ENCODE measurements at regions not wholly inside any gene's neighbourhood (a gene's known extent, or its start where the extent isn't known, plus 50 kb on each side); places are given as distances from the start of the nearest gene placed in this dataset.

DNA sequence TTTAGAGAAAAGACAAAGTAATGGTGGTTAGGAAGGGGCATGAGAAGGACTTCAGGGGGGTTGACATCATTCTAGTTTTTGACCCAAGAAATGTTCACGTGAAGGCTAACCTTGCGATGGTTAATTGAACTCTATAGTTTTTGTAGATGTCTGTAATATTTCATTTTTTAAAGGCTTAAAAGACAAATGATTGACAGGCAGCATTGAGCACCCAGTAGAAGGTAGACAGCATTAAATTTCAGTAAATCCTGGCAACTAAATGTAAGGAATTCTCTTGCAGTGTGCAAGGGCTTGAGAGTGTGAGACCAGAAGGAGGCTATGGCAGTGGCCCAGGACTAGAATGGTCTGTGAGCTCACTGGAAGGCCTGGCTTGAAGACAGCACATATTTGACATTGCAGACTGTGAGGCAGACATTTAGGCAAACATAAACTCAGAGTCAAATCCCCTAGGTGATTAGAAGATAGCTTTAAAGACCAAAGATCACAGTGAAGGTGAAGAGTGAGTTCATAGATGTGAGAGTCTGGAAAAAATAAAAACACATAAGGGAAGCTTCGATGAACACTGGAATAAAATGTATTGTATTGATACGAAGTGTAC is 100.1 kb upstream of the MAP4K4 start:
- TF ChIP-seq, protein P1, sequence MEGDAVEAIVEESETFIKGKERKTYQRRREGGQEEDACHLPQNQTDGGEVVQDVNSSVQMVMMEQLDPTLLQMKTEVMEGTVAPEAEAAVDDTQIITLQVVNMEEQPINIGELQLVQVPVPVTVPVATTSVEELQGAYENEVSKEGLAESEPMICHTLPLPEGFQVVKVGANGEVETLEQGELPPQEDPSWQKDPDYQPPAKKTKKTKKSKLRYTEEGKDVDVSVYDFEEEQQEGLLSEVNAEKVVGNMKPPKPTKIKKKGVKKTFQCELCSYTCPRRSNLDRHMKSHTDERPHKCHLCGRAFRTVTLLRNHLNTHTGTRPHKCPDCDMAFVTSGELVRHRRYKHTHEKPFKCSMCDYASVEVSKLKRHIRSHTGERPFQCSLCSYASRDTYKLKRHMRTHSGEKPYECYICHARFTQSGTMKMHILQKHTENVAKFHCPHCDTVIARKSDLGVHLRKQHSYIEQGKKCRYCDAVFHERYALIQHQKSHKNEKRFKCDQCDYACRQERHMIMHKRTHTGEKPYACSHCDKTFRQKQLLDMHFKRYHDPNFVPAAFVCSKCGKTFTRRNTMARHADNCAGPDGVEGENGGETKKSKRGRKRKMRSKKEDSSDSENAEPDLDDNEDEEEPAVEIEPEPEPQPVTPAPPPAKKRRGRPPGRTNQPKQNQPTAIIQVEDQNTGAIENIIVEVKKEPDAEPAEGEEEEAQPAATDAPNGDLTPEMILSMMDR (IDR thresholded peaks at IDR 0.05; ENCODE audit: borderline replicate concordance, extremely low read depth, low read length, poor library complexity, severe bottlenecking): no peak
- TF ChIP-seq EZH2 (IDR thresholded peaks at IDR 0.05; ENCODE audit: borderline replicate concordance, low read depth, low read length, severe bottlenecking): no peak
